ENCODE measurements at regions not wholly inside any gene's neighbourhood (a gene's known extent, or its start where the extent isn't known, plus 50 kb on each side); places are given as distances from the start of the nearest gene placed in this dataset.

DNA sequence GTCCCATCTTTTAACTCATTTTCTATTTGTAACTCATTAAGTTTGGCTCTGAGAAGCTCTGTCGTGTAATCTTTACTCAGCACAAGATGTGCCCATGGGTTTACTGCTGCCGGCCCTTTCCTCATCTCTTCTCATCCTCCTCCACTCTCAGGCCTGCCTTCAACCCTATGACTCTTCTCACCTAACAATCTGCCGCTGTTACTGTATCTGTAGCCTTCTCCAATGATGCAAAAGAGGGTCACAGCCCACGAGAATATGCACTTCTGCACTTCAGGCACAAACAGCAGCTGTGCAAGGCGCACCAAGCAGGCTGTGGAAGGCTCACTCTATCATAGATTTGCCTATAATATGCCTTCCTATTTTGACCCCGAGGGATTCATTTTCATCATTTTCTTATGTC, 546.5 kb upstream of the GALNTL6 start:
- DNase-seq (ENCODE audit: low read depth in 1 of 2, low spot score in 1 of 2) = no peak

DNA sequence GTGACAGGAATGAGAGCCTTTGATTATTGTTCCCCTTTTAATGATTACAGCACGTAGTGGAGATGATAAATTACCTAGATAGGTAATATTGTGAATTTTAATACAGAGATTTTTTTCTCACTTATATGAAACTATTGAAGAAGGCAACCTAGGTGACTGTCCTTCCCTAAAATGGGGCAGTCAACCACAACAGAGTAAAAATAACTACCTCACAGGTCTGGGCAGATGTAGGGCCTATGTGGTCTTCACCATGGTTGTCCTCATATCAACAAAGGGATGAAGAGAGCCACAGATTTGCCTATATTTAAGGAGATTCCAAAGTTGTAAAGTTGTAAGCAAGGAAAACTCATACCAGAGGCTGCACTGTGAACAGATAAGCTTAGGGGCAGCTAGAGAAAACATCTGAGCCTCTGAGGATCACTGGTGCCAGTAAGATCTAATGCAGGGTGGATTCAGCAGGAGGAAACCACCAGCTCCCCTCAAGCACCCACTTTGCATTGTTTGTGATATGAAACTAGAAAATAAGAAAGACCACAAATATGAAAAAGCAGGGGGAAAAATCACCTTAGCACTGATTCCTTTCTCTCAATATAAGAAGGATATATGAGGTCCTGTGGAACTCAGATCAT, 547.9 kb upstream of the GALNTL6 start:
- Histone ChIP-seq H3K4me3 (replicated peaks; ENCODE audit: insufficient read depth, low read length) (no peak overlapping the region), H3K27ac (replicated peaks) (no peak overlapping the region), H3K27me3 (ENCODE audit: insufficient read depth, poor library complexity, severe bottlenecking) (no peaks in the 10 kb centered on the region)
- no peak for TF ChIP-seq POLR2AphosphoS5 (IDR thresholded peaks at IDR 0.05; ENCODE audit: low read depth)
- no peak for TF ChIP-seq GABPA (IDR thresholded peaks at IDR 0.05; ENCODE audit: low read depth)
- no peak for TF ChIP-seq SPI1 (IDR thresholded peaks at IDR 0.05; ENCODE audit: borderline replicate concordance, low read depth)
- TF ChIP-seq, protein P1, sequence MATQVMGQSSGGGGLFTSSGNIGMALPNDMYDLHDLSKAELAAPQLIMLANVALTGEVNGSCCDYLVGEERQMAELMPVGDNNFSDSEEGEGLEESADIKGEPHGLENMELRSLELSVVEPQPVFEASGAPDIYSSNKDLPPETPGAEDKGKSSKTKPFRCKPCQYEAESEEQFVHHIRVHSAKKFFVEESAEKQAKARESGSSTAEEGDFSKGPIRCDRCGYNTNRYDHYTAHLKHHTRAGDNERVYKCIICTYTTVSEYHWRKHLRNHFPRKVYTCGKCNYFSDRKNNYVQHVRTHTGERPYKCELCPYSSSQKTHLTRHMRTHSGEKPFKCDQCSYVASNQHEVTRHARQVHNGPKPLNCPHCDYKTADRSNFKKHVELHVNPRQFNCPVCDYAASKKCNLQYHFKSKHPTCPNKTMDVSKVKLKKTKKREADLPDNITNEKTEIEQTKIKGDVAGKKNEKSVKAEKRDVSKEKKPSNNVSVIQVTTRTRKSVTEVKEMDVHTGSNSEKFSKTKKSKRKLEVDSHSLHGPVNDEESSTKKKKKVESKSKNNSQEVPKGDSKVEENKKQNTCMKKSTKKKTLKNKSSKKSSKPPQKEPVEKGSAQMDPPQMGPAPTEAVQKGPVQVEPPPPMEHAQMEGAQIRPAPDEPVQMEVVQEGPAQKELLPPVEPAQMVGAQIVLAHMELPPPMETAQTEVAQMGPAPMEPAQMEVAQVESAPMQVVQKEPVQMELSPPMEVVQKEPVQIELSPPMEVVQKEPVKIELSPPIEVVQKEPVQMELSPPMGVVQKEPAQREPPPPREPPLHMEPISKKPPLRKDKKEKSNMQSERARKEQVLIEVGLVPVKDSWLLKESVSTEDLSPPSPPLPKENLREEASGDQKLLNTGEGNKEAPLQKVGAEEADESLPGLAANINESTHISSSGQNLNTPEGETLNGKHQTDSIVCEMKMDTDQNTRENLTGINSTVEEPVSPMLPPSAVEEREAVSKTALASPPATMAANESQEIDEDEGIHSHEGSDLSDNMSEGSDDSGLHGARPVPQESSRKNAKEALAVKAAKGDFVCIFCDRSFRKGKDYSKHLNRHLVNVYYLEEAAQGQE (IDR thresholded peaks at IDR 0.05; ENCODE audit: insufficient replicate concordance, low read depth) = no peak
- TF ChIP-seq, protein P2, sequence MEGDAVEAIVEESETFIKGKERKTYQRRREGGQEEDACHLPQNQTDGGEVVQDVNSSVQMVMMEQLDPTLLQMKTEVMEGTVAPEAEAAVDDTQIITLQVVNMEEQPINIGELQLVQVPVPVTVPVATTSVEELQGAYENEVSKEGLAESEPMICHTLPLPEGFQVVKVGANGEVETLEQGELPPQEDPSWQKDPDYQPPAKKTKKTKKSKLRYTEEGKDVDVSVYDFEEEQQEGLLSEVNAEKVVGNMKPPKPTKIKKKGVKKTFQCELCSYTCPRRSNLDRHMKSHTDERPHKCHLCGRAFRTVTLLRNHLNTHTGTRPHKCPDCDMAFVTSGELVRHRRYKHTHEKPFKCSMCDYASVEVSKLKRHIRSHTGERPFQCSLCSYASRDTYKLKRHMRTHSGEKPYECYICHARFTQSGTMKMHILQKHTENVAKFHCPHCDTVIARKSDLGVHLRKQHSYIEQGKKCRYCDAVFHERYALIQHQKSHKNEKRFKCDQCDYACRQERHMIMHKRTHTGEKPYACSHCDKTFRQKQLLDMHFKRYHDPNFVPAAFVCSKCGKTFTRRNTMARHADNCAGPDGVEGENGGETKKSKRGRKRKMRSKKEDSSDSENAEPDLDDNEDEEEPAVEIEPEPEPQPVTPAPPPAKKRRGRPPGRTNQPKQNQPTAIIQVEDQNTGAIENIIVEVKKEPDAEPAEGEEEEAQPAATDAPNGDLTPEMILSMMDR (IDR thresholded peaks at IDR 0.05; ENCODE audit: insufficient read depth, low read length) = no peak
- no peak for DNase-seq (ENCODE audit: low read depth in 1 of 2, low spot score in 1 of 2)

More for the DNA sequence above, 546.5 kb upstream of the GALNTL6 start:
- TF ChIP-seq POLR2AphosphoS5 (IDR thresholded peaks at IDR 0.05; ENCODE audit: low read depth) (no peak), SPI1 (IDR thresholded peaks at IDR 0.05; ENCODE audit: borderline replicate concordance, low read depth) (no peak), GABPA (IDR thresholded peaks at IDR 0.05; ENCODE audit: low read depth) (no peak)
- TF ChIP-seq, protein P1 (IDR thresholded peaks at IDR 0.05; ENCODE audit: insufficient replicate concordance, low read depth) = no peak
- TF ChIP-seq, protein P2 (IDR thresholded peaks at IDR 0.05; ENCODE audit: insufficient read depth, low read length) = no peak
- no peak overlapping the region for H3K27ac ChIP-seq (replicated peaks)
- H3K4me3 ChIP-seq (replicated peaks; ENCODE audit: insufficient read depth, low read length) = no peak overlapping the region
- no peaks in the 10 kb centered on the region for H3K27me3 ChIP-seq (ENCODE audit: insufficient read depth, poor library complexity, severe bottlenecking)

DNA sequence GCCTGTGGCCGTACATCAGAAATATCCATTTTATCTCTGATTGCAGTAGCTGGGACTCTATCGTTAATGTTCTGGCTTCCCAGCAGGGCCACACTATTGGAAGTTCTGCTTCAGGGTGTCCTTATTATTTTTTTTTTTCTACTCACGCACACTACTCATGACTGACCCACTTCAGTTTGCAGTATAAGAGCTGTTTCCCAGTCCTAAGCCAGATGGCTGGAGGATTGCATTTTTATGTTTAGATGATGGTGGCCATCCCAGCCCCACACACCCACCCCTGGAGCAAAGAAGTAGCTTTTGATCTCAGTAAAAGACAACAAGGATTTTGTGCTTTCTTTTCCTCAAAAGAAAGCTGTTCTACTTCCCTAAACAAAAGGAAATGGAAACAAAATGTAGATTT, 557.0 kb upstream of the GALNTL6 start:
- DNase-seq (ENCODE audit: low read depth in 1 of 2, low spot score in 1 of 2) = no peak
- no peak overlapping the region for H3K4me3 ChIP-seq (replicated peaks; ENCODE audit: insufficient read depth, low read length)
- no peaks in the 10 kb centered on the region for H3K27me3 ChIP-seq (ENCODE audit: insufficient read depth, poor library complexity, severe bottlenecking)
- TF ChIP-seq, protein P1 (IDR thresholded peaks at IDR 0.05; ENCODE audit: insufficient replicate concordance, low read depth) = no peak
- TF ChIP-seq GABPA (IDR thresholded peaks at IDR 0.05; ENCODE audit: low read depth) (no peak), POLR2AphosphoS5 (IDR thresholded peaks at IDR 0.05; ENCODE audit: low read depth) (no peak)
- TF ChIP-seq, protein P2 (IDR thresholded peaks at IDR 0.05; ENCODE audit: insufficient read depth, low read length) = no peak
- H3K27ac ChIP-seq (replicated peaks) = no peak overlapping the region

Measured in HL-60 (cell line).